Neutrophil (primary cell): ENCODE measurements at regions not wholly inside any gene's neighbourhood (a gene's known extent, or its start where the extent isn't known, plus 50 kb on each side); places are given as distances from the start of the nearest gene placed in this dataset.

Experiments
- H3K27ac ChIP-seq: fragments of 200-600 bp; sonication (generic); 2 replicates; pipeline ENCODE4 v1.5.1; 2016; ENCODE audit warnings: mild to moderate bottlenecking, moderate library complexity
- H3K27me3 ChIP-seq: fragments of 200-600 bp; sonication (generic); 2 replicates; pipeline ENCODE4 v1.6.0; 2016; ENCODE audit warnings: mild to moderate bottlenecking
- H3K36me3 ChIP-seq: fragments of 200-600 bp; sonication (generic); 2 replicates; pipeline ENCODE4 v1.5.1; 2017
- H3K4me1 ChIP-seq, 2 experiments: fragments of 200-600 bp in 1 of 2; sonication (generic) in 1 of 2; 1 replicate in 1 of 2; 2 replicates in 1 of 2; pipeline versions ENCODE4 v1.5.1 to v1.6.1; 2013 to 2016; ENCODE audit warnings: low read depth in 1 of 2, low read length in 1 of 2, mild to moderate bottlenecking in 1 of 2, moderate library complexity in 1 of 2; ENCODE audit not compliant: control insufficient read depth in 1 of 2, insufficient read depth in 1 of 2
- H3K4me3 ChIP-seq, 2 experiments: fragments of 200-600 bp in 1 of 2; sonication (generic) in 1 of 2; 1 replicate in 1 of 2; 2 replicates in 1 of 2; pipeline ENCODE4 v1.5.1; 2013 to 2016; ENCODE audit warnings: low read depth in 1 of 2, low read length in 1 of 2, mild to moderate bottlenecking in 1 of 2, moderate library complexity in 1 of 2
- H3K9me3 ChIP-seq: fragments of 200-600 bp; sonication (generic); 2 replicates; pipeline ENCODE4 v1.5.1; 2016
- CTCF ChIP-seq: fragments of 200-600 bp; sonication (generic); IDR thresholded peaks from 2 replicates; pipeline ENCODE4 v1.5.1; 2016; ENCODE audit warnings: antibody characterized with exemption

GRCh38 chr6:165949324-165949723 lies 218.3 kb downstream of the TBXT start:
- H3K9me3 ChIP-seq = no peaks in the 10 kb centered on the region
- TF ChIP-seq CTCF = no peak
- H3K4me1 ChIP-seq = no peaks in the 10 kb centered on the region

GRCh38 chr6:165944002-165944466 lies 223.6 kb downstream of the TBXT start:
- H3K27me3 ChIP-seq = no peaks in the 10 kb centered on the region
- no peak overlapping the region for H3K27ac ChIP-seq
- no peaks in the 10 kb centered on the region for H3K9me3 ChIP-seq
- TF ChIP-seq CTCF = no peak
- no peak overlapping the region for H3K4me3 ChIP-seq
- H3K36me3 ChIP-seq = no peaks in the 10 kb centered on the region
- no peaks in the 10 kb centered on the region for H3K4me1 ChIP-seq

More at GRCh38 chr6:165949324-165949723, 218.3 kb downstream of the TBXT start:
- Histone ChIP-seq H3K27me3 (no peaks in the 10 kb centered on the region), H3K4me3 (no peak overlapping the region), H3K27ac (no peak overlapping the region), H3K36me3 (no peaks in the 10 kb centered on the region)

- Histone ChIP-seq H3K9me3 (no peaks in the 10 kb centered on the region), H3K4me1 (no peaks in the 10 kb centered on the region)
- no peak for TF ChIP-seq CTCF
Observed at GRCh38 chr6:165941786-165942185, 225.9 kb downstream of the TBXT start.

GRCh38 chr6:165941249-165941775 lies 226.3 kb downstream of the TBXT start:
- Histone ChIP-seq H3K27me3 (no peaks in the 10 kb centered on the region), H3K27ac (no peak overlapping the region), H3K36me3 (no peaks in the 10 kb centered on the region), H3K4me1 (no peaks in the 10 kb centered on the region), H3K9me3 (no peaks in the 10 kb centered on the region), H3K4me3 (no peak overlapping the region)
- TF ChIP-seq CTCF = no peak

More at GRCh38 chr6:165941786-165942185, 225.9 kb downstream of the TBXT start:
- no peak overlapping the region for H3K4me3 ChIP-seq
- no peaks in the 10 kb centered on the region for H3K36me3 ChIP-seq
- H3K27me3 ChIP-seq = no peaks in the 10 kb centered on the region
- H3K27ac ChIP-seq = no peak overlapping the region

GRCh38 chr6:165940366-165940765 lies 227.3 kb downstream of the TBXT start:
- Histone ChIP-seq H3K36me3 (no peaks in the 10 kb centered on the region), H3K27ac (no peak overlapping the region), H3K27me3 (no peaks in the 10 kb centered on the region), H3K4me1 (no peaks in the 10 kb centered on the region), H3K4me3 (no peak overlapping the region), H3K9me3 (no peaks in the 10 kb centered on the region)
- no peak for TF ChIP-seq CTCF
